Trophoblast cell (in vitro differentiated cells and primary cell): ENCODE measurements at regions not wholly inside any gene's neighbourhood (a gene's known extent, or its start where the extent isn't known, plus 50 kb on each side); places are given as distances from the start of the nearest gene placed in this dataset.

Experiments
- DNase-seq, 2 donors: peaks; one replicate each; pipeline ENCODE4 v3.0.0-alpha.2; 2016
- H2AFZ ChIP-seq: 2 replicates; pipeline ENCODE4 v1.6.1; 2013; ENCODE audit warnings: low read length, moderate library complexity, mild to moderate bottlenecking; ENCODE audit not compliant: insufficient read depth, poor library complexity
- H2AK5ac ChIP-seq: 2 replicates; pipeline ENCODE4 v1.6.1; 2013; ENCODE audit warnings: mild to moderate bottlenecking, low read length
- H2BK120ac ChIP-seq: 2 replicates; pipeline ENCODE4 v1.6.1; 2013; ENCODE audit warnings: low read length, mild to moderate bottlenecking, moderate library complexity; ENCODE audit not compliant: insufficient read depth, poor library complexity
- H2BK12ac ChIP-seq: 2 replicates; pipeline ENCODE4 v1.6.1; 2013; ENCODE audit warnings: mild to moderate bottlenecking, low read length, moderate library complexity
- H2BK5ac ChIP-seq: 2 replicates; pipeline ENCODE4 v1.6.1; 2013; ENCODE audit warnings: low read length, low read depth, moderate library complexity, mild to moderate bottlenecking; ENCODE audit not compliant: poor library complexity
- H3K14ac ChIP-seq: 2 replicates; pipeline ENCODE4 v1.6.1; 2013; ENCODE audit warnings: mild to moderate bottlenecking, low read length
- H3K18ac ChIP-seq: 2 replicates; pipeline ENCODE4 v1.6.1; 2013; ENCODE audit warnings: mild to moderate bottlenecking, low read length
- H3K23ac ChIP-seq: 2 replicates; pipeline ENCODE4 v1.6.1; 2013; ENCODE audit warnings: low read length
- H3K27ac ChIP-seq: 2 replicates; pipeline ENCODE4 v1.5.1; 2013; ENCODE audit warnings: low read depth, mild to moderate bottlenecking, inconsistent platforms, low read length, moderate library complexity
- H3K27me3 ChIP-seq: 2 replicates; pipeline ENCODE4 v1.6.1; 2013; ENCODE audit warnings: inconsistent platforms, mild to moderate bottlenecking, low read length, moderate library complexity; ENCODE audit not compliant: insufficient read depth
- H3K36me3 ChIP-seq, 2 experiments: 1 replicate in 1 of 2; 2 replicates in 1 of 2; pipeline ENCODE4 v1.6.1; 2013; ENCODE audit warnings: low read length in 2 of 2, mild to moderate bottlenecking in 2 of 2, moderate library complexity in 1 of 2; ENCODE audit not compliant: insufficient read depth in 2 of 2, control insufficient read depth in 1 of 2
- H3K4ac ChIP-seq: 2 replicates; pipeline ENCODE4 v1.6.1; 2013; ENCODE audit warnings: low read depth, mild to moderate bottlenecking, low read length, moderate library complexity
- H3K4me1 ChIP-seq, 2 experiments: 1 replicate in 1 of 2; 2 replicates in 1 of 2; pipeline ENCODE4 v1.6.1; 2013; ENCODE audit warnings: low read length in 2 of 2, mild to moderate bottlenecking in 2 of 2, moderate library complexity in 1 of 2; ENCODE audit not compliant: insufficient read depth in 2 of 2, control insufficient read depth in 1 of 2
- H3K4me2 ChIP-seq: 2 replicates; pipeline ENCODE4 v1.6.1; 2013; ENCODE audit warnings: inconsistent platforms, mild to moderate bottlenecking, low read length, moderate library complexity
- H3K4me3 ChIP-seq: 2 replicates; pipeline ENCODE4 v1.5.1; 2013; ENCODE audit warnings: mild to moderate bottlenecking, low read depth, low read length, inconsistent platforms
- H3K79me1 ChIP-seq: one replicate; pipeline ENCODE4 v1.6.1; 2013; ENCODE audit warnings: low read length
- H3K79me2 ChIP-seq: 2 replicates; pipeline ENCODE4 v1.6.1; 2013; ENCODE audit warnings: low read length, mild to moderate bottlenecking; ENCODE audit not compliant: control insufficient read depth, insufficient read depth, poor library complexity
- H3K9ac ChIP-seq: 2 replicates; pipeline ENCODE4 v1.6.1; 2013; ENCODE audit warnings: mild to moderate bottlenecking, low read length
- H3K9me3 ChIP-seq: 2 replicates; pipeline ENCODE4 v1.6.1; 2013; ENCODE audit warnings: low read depth, mild to moderate bottlenecking, control low read depth, inconsistent platforms, low read length; ENCODE audit not compliant: insufficient read depth
- H4K12ac ChIP-seq: 2 replicates; pipeline ENCODE4 v1.6.1; 2013; ENCODE audit warnings: low read depth, mild to moderate bottlenecking, low read length, moderate library complexity
- H4K8ac ChIP-seq: 2 replicates; pipeline ENCODE4 v1.6.1; 2013; ENCODE audit warnings: low read depth, mild to moderate bottlenecking, low read length, moderate library complexity
- H4K91ac ChIP-seq: one replicate; pipeline ENCODE4 v1.6.1; 2013; ENCODE audit warnings: low read depth, mild to moderate bottlenecking, low read length, moderate library complexity
- WGBS: extraction: QIAGEN DNeasy Blood & Tissue Kit; methylation state at CpG from one replicate; pipeline ENCODE4 v1.1.7; 2013; ENCODE audit warnings: missing lambda C conversion rate; ENCODE audit not compliant: insufficient read length, insufficient coverage; ENCODE audit errors: extremely low coverage; 5-methylcytosine and 5-hydroxymethylcytosine counted together

- no peak overlapping the region for H4K91ac ChIP-seq
- no peak overlapping the region for H3K4ac ChIP-seq
- H3K23ac ChIP-seq, result no peak overlapping the region
- H4K8ac ChIP-seq, result no peak overlapping the region
- H2AK5ac ChIP-seq, result no peak overlapping the region
- H3K27me3 ChIP-seq, result no peaks in the 10 kb centered on the region
- no peaks in the 10 kb centered on the region for H3K79me2 ChIP-seq
- WGBS, result no CpG with 5 or more reads among the region's 3 CpGs
- no peak overlapping the region for H3K27ac ChIP-seq
- no peak overlapping the region for H2BK12ac ChIP-seq
- DNase-seq, result no peak
- H3K4me1 ChIP-seq, result no peaks in the 10 kb centered on the region
- H3K9me3 ChIP-seq, result no peaks in the 10 kb centered on the region
- no peak overlapping the region for H2AFZ ChIP-seq
- H3K18ac ChIP-seq, result no peak overlapping the region
- H2BK5ac ChIP-seq, result no peak overlapping the region
- H3K9ac ChIP-seq, result no peak overlapping the region
- H3K36me3 ChIP-seq, result no peaks in the 10 kb centered on the region
- H3K4me3 ChIP-seq, result no peak overlapping the region
- no peak overlapping the region for H2BK120ac ChIP-seq
- no peak overlapping the region for H4K12ac ChIP-seq
- no peak overlapping the region for H3K14ac ChIP-seq
- no peaks in the 10 kb centered on the region for H3K79me1 ChIP-seq
- H3K4me2 ChIP-seq, result no peak overlapping the region
Observed at GRCh38 chr12:90244232-90244631, 535.6 kb upstream of the ATP2B1 start.

GRCh38 chr12:90243211-90243610, 534.6 kb upstream of the ATP2B1 start:
- Histone ChIP-seq H3K27me3 (no peaks in the 10 kb centered on the region), H2AFZ (no peak overlapping the region), H4K91ac (no peak overlapping the region), H3K23ac (no peak overlapping the region), H3K9ac (no peak overlapping the region), H3K79me1 (no peaks in the 10 kb centered on the region), H3K9me3 (no peaks in the 10 kb centered on the region), H2BK5ac (no peak overlapping the region), H2AK5ac (no peak overlapping the region), H4K12ac (no peak overlapping the region), H3K4ac (no peak overlapping the region), H3K4me1 (no peaks in the 10 kb centered on the region), H3K4me3 (no peak overlapping the region), H3K27ac (no peak overlapping the region), H4K8ac (no peak overlapping the region), H3K36me3 (no peaks in the 10 kb centered on the region), H2BK12ac (no peak overlapping the region), H2BK120ac (no peak overlapping the region), H3K18ac (no peak overlapping the region), H3K14ac (no peak overlapping the region), H3K4me2 (no peak overlapping the region), H3K79me2 (no peaks in the 10 kb centered on the region)
- no peak for DNase-seq
- WGBS, result no CpG with 5 or more reads among the region's 4 CpGs

DNA sequence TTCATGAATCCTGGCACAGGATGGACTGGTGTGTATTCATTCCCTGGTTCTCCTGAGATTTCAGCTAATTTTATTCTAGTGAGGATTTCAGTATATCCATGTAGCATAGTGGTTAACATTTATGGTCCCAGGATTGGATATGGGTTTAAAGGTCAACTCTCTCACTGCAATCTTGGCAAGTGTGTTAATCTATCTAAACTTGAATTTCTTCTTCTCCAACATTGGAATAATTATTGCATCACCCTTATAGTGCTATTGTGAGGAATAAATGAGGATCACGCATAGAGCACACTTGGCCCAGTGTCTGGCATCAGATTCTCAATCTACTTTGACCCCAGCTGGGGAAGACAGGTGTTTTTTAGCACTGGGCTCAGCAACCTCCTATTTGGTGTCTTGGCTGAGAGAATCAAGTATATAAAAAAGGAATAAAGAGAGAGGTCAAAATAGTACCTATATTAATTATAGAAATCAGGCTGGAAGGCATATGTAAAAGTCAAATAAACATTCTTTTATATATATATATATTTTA, 531.2 kb upstream of the ATP2B1 start:
- Histone ChIP-seq H3K27ac (no peak overlapping the region), H3K14ac (no peak overlapping the region), H3K4me2 (no peak overlapping the region), H3K9me3 (no peaks in the 10 kb centered on the region), H3K9ac (no peak overlapping the region), H3K4me3 (no peak overlapping the region), H4K8ac (no peak overlapping the region), H4K12ac (no peak overlapping the region), H4K91ac (no peak overlapping the region), H2BK5ac (no peak overlapping the region), H2AK5ac (no peak overlapping the region), H3K79me1 (peaks cover 2% of the 10 kb centered on the region), H2BK12ac (no peak overlapping the region), H2AFZ (no peak overlapping the region), H3K23ac (no peak overlapping the region), H3K27me3 (no peaks in the 10 kb centered on the region), H3K18ac (no peak overlapping the region), H3K4me1 (no peaks in the 10 kb centered on the region), H3K4ac (no peak overlapping the region), H2BK120ac (no peak overlapping the region), H3K36me3 (no peaks in the 10 kb centered on the region), H3K79me2 (no peaks in the 10 kb centered on the region)
- no peak for DNase-seq
- no CpG with 5 or more reads among the region's 1 CpG for WGBS

- H3K4me2 ChIP-seq, result no peak overlapping the region
- no peak overlapping the region for H3K23ac ChIP-seq
- H3K27ac ChIP-seq, result no peak overlapping the region
- no peak overlapping the region for H4K12ac ChIP-seq
- no peaks in the 10 kb centered on the region for H3K4me1 ChIP-seq
- no peak overlapping the region for H2AFZ ChIP-seq
- no peak overlapping the region for H3K18ac ChIP-seq
- H4K8ac ChIP-seq, result no peak overlapping the region
- no peaks in the 10 kb centered on the region for H3K9me3 ChIP-seq
- no peak overlapping the region for H3K4me3 ChIP-seq
- H2BK12ac ChIP-seq, result no peak overlapping the region
- H3K79me2 ChIP-seq, result no peaks in the 10 kb centered on the region
- H3K4ac ChIP-seq, result no peak overlapping the region
- no peaks in the 10 kb centered on the region for H3K36me3 ChIP-seq
- no CpG with 5 or more reads among the region's 2 CpGs for WGBS
- no peak overlapping the region for H3K9ac ChIP-seq
- DNase-seq, result no peak
- no peak overlapping the region for H3K14ac ChIP-seq
- no peaks in the 10 kb centered on the region for H3K27me3 ChIP-seq
- no peak overlapping the region for H2BK5ac ChIP-seq
- peaks cover 7% of the 10 kb centered on the region for H3K79me1 ChIP-seq
- H2BK120ac ChIP-seq, result no peak overlapping the region
- H4K91ac ChIP-seq, result no peak overlapping the region
- H2AK5ac ChIP-seq, result no peak overlapping the region
Observed at GRCh38 chr12:90238663-90239271, 530.1 kb upstream of the ATP2B1 start.
